Osteoblast (primary cell): ENCODE measurements at regions not wholly inside any gene's neighbourhood (a gene's known extent, or its start where the extent isn't known, plus 50 kb on each side); places are given as distances from the start of the nearest gene placed in this dataset.

Experiments used
- DNase-seq: peaks from one replicate; pipeline ENCODE4 v3.0.0; 2011; ENCODE audit warnings: low spot score, mixed read lengths; ENCODE audit not compliant: insufficient read length; ENCODE audit errors: missing footprints
- H2AFZ ChIP-seq: 2 replicates; pipeline ENCODE4 v1.6.0; 2011; ENCODE audit warnings: mild to moderate bottlenecking, low read length
- H3K27ac ChIP-seq: 2 replicates; pipeline ENCODE4 v1.5.1; 2011; ENCODE audit warnings: mild to moderate bottlenecking, low read depth, low read length, moderate library complexity
- H3K27me3 ChIP-seq: 2 replicates; pipeline ENCODE4 v1.6.0; 2012; ENCODE audit warnings: mild to moderate bottlenecking, control low read depth, inconsistent platforms, low read length, moderate library complexity; ENCODE audit not compliant: insufficient read depth
- H3K36me3 ChIP-seq: 2 replicates; pipeline ENCODE4 v1.5.1; 2011; ENCODE audit warnings: mild to moderate bottlenecking, low read length, control low read depth, moderate library complexity; ENCODE audit not compliant: insufficient read depth
- H3K4me1 ChIP-seq: 2 replicates; pipeline ENCODE4 v1.5.1; 2011; ENCODE audit warnings: mild to moderate bottlenecking, low read length, control low read depth, moderate library complexity; ENCODE audit not compliant: insufficient read depth
- H3K4me2 ChIP-seq: 2 replicates; pipeline ENCODE4 v1.6.0; 2011; ENCODE audit warnings: mild to moderate bottlenecking, low read length; ENCODE audit not compliant: insufficient read depth
- H3K4me3 ChIP-seq: fragments of 200-600 bp; sonication (generic); 3 replicates; pipeline ENCODE4 v1.5.1; 2012; ENCODE audit warnings: mild to moderate bottlenecking, low read length, inconsistent platforms; ENCODE audit not compliant: insufficient read depth
- H3K79me2 ChIP-seq: 2 replicates; pipeline ENCODE4 v1.6.0; 2012; ENCODE audit warnings: mild to moderate bottlenecking, low read length, control low read depth, inconsistent platforms; ENCODE audit not compliant: insufficient read depth
- H3K9me3 ChIP-seq: 2 replicates; pipeline ENCODE4 v1.5.1; 2011; ENCODE audit warnings: low read depth, low read length, control low read depth
- H4K20me1 ChIP-seq: 2 replicates; pipeline ENCODE4 v1.6.0; 2012; ENCODE audit warnings: mild to moderate bottlenecking, low read length, control low read depth; ENCODE audit not compliant: insufficient read depth
- CTCF ChIP-seq: IDR thresholded peaks from 2 replicates; pipeline ENCODE4 v1.5.1; 2011; ENCODE audit warnings: mild to moderate bottlenecking, low read depth, low read length, moderate library complexity; ENCODE audit errors: extremely low read depth

GRCh38 chr16:85169333-85170065 is 57.2 kb upstream of the CIBAR2 start:
- H3K27ac ChIP-seq = no peak overlapping the region
- no peaks in the 10 kb centered on the region for H3K36me3 ChIP-seq
- H3K4me2 ChIP-seq = peak overlapping the region; percentile 68
- H4K20me1 ChIP-seq = no peaks in the 10 kb centered on the region
- no peaks in the 10 kb centered on the region for H3K9me3 ChIP-seq
- H3K4me1 ChIP-seq = peaks cover 38% of the 10 kb centered on the region
- H3K4me3 ChIP-seq = peak overlapping the region; percentile 63
- TF ChIP-seq CTCF = no peak
- DNase-seq = peak; percentile 96
- H3K79me2 ChIP-seq = peaks cover 22% of the 10 kb centered on the region
- no peak overlapping the region for H2AFZ ChIP-seq
- no peaks in the 10 kb centered on the region for H3K27me3 ChIP-seq

GRCh38 chr16:85170066-85170491 is 57.8 kb upstream of the CIBAR2 start:
- no peaks in the 10 kb centered on the region for H3K27me3 ChIP-seq
- no peak overlapping the region for H3K27ac ChIP-seq
- H4K20me1 ChIP-seq = no peaks in the 10 kb centered on the region
- peaks cover 44% of the 10 kb centered on the region for H3K4me1 ChIP-seq
- no peak for TF ChIP-seq CTCF
- H3K9me3 ChIP-seq = no peaks in the 10 kb centered on the region
- peaks cover 28% of the 10 kb centered on the region for H3K79me2 ChIP-seq
- no peaks in the 10 kb centered on the region for H3K36me3 ChIP-seq
- H3K4me3 ChIP-seq = peak overlapping the region; percentile 63
- H2AFZ ChIP-seq = no peak overlapping the region
- peak; percentile 86 for DNase-seq
- peak overlapping the region; percentile 68 for H3K4me2 ChIP-seq

GRCh38 chr16:85170590-85171003 is 58.3 kb upstream of the CIBAR2 start:
- peak overlapping the region; percentile 68 for H3K4me2 ChIP-seq
- H3K36me3 ChIP-seq = no peaks in the 10 kb centered on the region
- no peaks in the 10 kb centered on the region for H3K9me3 ChIP-seq
- H3K27ac ChIP-seq = no peak overlapping the region
- H3K4me1 ChIP-seq = peaks cover 46% of the 10 kb centered on the region
- DNase-seq = peak; percentile 83
- H3K27me3 ChIP-seq = no peaks in the 10 kb centered on the region
- H3K4me3 ChIP-seq = peak overlapping the region; percentile 63
- peaks cover 33% of the 10 kb centered on the region for H3K79me2 ChIP-seq
- H2AFZ ChIP-seq = no peak overlapping the region
- TF ChIP-seq CTCF = no peak
- no peaks in the 10 kb centered on the region for H4K20me1 ChIP-seq

- H3K36me3 ChIP-seq = no peaks in the 10 kb centered on the region
- H2AFZ ChIP-seq = no peak overlapping the region
- DNase-seq = peak; percentile 85
- peak overlapping the region; percentile 87 for H3K4me2 ChIP-seq
- no peaks in the 10 kb centered on the region for H4K20me1 ChIP-seq
- no peaks in the 10 kb centered on the region for H3K9me3 ChIP-seq
- H3K4me3 ChIP-seq = peak overlapping the region; percentile 69
- H3K27me3 ChIP-seq = no peaks in the 10 kb centered on the region
- H3K79me2 ChIP-seq = peaks cover 39% of the 10 kb centered on the region
- peaks cover 46% of the 10 kb centered on the region for H3K4me1 ChIP-seq
- TF ChIP-seq CTCF = no peak
- peak overlapping the region; percentile 97 for H3K27ac ChIP-seq
Observed at GRCh38 chr16:85171004-85171758, 58.9 kb upstream of the CIBAR2 start.
